Caco-2 (cell line): ENCODE measurements at regions not wholly inside any gene's neighbourhood (a gene's known extent, or its start where the extent isn't known, plus 50 kb on each side); places are given as distances from the start of the nearest gene placed in this dataset.

ENCODE experiments used
- BruUV-seq: library from RNA; stranded (reverse); fragments of 400-500 nt; replicated peaks from 2 replicates; lab custom pipeline; 2021; lab: Mats Ljungman, UMichigan
- CTCF ChIA-PET: fragments of 300-600 bp; sonication (Branson Sonifier 250); formaldehyde crosslinking; loops from one replicate; lab custom pipeline; 2022; ENCODE audit warnings: antibody characterized with exemption; lab: Charles Lee
- POLR2A ChIA-PET: fragments of 300-600 bp; sonication (Branson Sonifier 250); formaldehyde crosslinking; loops from one replicate; lab custom pipeline; 2022; ENCODE audit warnings: antibody characterized with exemption; lab: Charles Lee
- DNase-seq, 2 experiments: peaks; one replicate each; pipeline versions ENCODE4 v3.0.0 to v3.0.0-alpha.2; 2020 to 2022
- H3K27me3 ChIP-seq: replicated peaks from 2 replicates; pipeline ENCODE4 v1.6.0; 2011; ENCODE audit warnings: low read length; ENCODE audit not compliant: control insufficient read depth, insufficient read depth
- H3K36me3 ChIP-seq: 2 replicates; pipeline ENCODE4 v1.5.1; 2011; ENCODE audit warnings: low read length; ENCODE audit not compliant: control insufficient read depth, insufficient read depth
- H3K4me1 ChIP-seq: fragments of 250-450 bp; sonication (Bioruptor Pico); 2 replicates; pipeline ENCODE4 v1.5.1; 2020; ENCODE audit warnings: mild to moderate bottlenecking
- H3K4me3 ChIP-seq: 2 replicates; pipeline ENCODE4 v1.5.1; 2011; ENCODE audit warnings: low read depth, mild to moderate bottlenecking, control low read depth, low read length
- H3K9me3 ChIP-seq: fragments of 250-450 bp; sonication (Bioruptor Pico); 2 replicates; pipeline ENCODE4 v1.5.1; 2020; ENCODE audit warnings: mild to moderate bottlenecking, moderate library complexity
- H3K27ac Mint-ChIP-seq: one replicate; pipeline ENCODE4 v1.8.0; 2022; ENCODE audit warnings: mixed read lengths; ENCODE audit not compliant: unreplicated experiment
- H3K27me3 Mint-ChIP-seq: one replicate; pipeline ENCODE4 v1.8.0; 2022; ENCODE audit warnings: mixed read lengths; ENCODE audit not compliant: insufficient read depth, unreplicated experiment
- H3K36me3 Mint-ChIP-seq: one replicate; pipeline ENCODE4 v1.8.0; 2022; ENCODE audit warnings: mild to moderate bottlenecking, mixed read lengths; ENCODE audit not compliant: insufficient read depth, unreplicated experiment
- H3K4me1 Mint-ChIP-seq: one replicate; pipeline ENCODE4 v1.8.0; 2022; ENCODE audit warnings: low read depth, mixed read lengths; ENCODE audit not compliant: unreplicated experiment
- H3K4me3 Mint-ChIP-seq: one replicate; pipeline ENCODE4 v1.8.0; 2022; ENCODE audit warnings: mild to moderate bottlenecking, moderate library complexity, mixed read lengths; ENCODE audit not compliant: unreplicated experiment
- H3K9me3 Mint-ChIP-seq: one replicate; pipeline ENCODE4 v1.8.0; 2022; ENCODE audit warnings: mixed read lengths; ENCODE audit not compliant: unreplicated experiment
- CTCF ChIP-seq, 2 experiments: fragments of 200-600 bp in 1 of 2; IDR thresholded peaks; 1 replicate in 1 of 2; 2 replicates in 1 of 2; pipeline versions ENCODE4 v1.5.1 to v1.8.0; 2011 to 2022; ENCODE audit warnings: antibody characterized with exemption in 1 of 2, control low read depth in 1 of 2, inconsistent platforms in 1 of 2, low read depth in 1 of 2, low read length in 1 of 2, mild to moderate bottlenecking in 1 of 2, moderate library complexity in 1 of 2; ENCODE audit not compliant: insufficient read depth in 1 of 2, severe bottlenecking in 1 of 2, unreplicated experiment in 1 of 2
- intact Hi-C: fragments of 100-400 bp; cut with micrococcal nuclease; formaldehyde crosslinking; loops from one replicate; pipeline ENCODE4 v1.10.0; 2022; ENCODE audit not compliant: unreplicated experiment

GRCh38 chr2:18172607-18173006 is 294.1 kb downstream of the KCNS3 start:
- H3K27ac Mint-ChIP-seq, result no peak overlapping the region
- intact Hi-C loops, result loop anchor here (10.0 kb wide), 1 partner anchor 448 kb away; no protein-coding TSS in a partner anchor
- no peaks in the 10 kb centered on the region for H3K36me3 ChIP-seq
- no peak overlapping the region for H3K4me3 Mint-ChIP-seq
- H3K27me3 Mint-ChIP-seq, result peaks cover 2% of the 10 kb centered on the region
- H3K4me1 Mint-ChIP-seq, result no peaks in the 10 kb centered on the region
- no peaks in the 10 kb centered on the region for H3K9me3 Mint-ChIP-seq
- no peak for DNase-seq
- no peaks in the 10 kb centered on the region for H3K9me3 ChIP-seq
- H3K4me3 ChIP-seq, result no peak overlapping the region
- no peaks in the 10 kb centered on the region for H3K4me1 ChIP-seq
- no TSS peak for BruUV-seq
- CTCF ChIA-PET, result interaction anchor here (1.4 kb wide), 1 partner anchor 9 kb away, joined by 7 read pairs; no protein-coding TSS in a partner anchor
- H3K27me3 ChIP-seq, result no peaks in the 10 kb centered on the region
- no peaks in the 10 kb centered on the region for H3K36me3 Mint-ChIP-seq
- TF ChIP-seq CTCF (IDR thresholded peaks at IDR 0.05; ENCODE audit: insufficient read depth in 1 of 2, low read depth in 1 of 2, low read length in 1 of 2, severe bottlenecking in 1 of 2, unreplicated experiment in 1 of 2), result no peak
- POLR2A ChIA-PET, result no interaction called here

GRCh38 chr2:18171191-18172139 is 293.0 kb downstream of the KCNS3 start:
- H3K36me3 Mint-ChIP-seq, result no peaks in the 10 kb centered on the region
- H3K27me3 Mint-ChIP-seq, result peaks cover 5% of the 10 kb centered on the region
- intact Hi-C loops, result loop anchor here (10.0 kb wide), 1 partner anchor 447 kb away; no protein-coding TSS in a partner anchor
- H3K9me3 ChIP-seq, result no peaks in the 10 kb centered on the region
- no peaks in the 10 kb centered on the region for H3K4me1 Mint-ChIP-seq
- no peaks in the 10 kb centered on the region for H3K36me3 ChIP-seq
- no peak for TF ChIP-seq CTCF (IDR thresholded peaks at IDR 0.05; ENCODE audit: insufficient read depth in 1 of 2, low read depth in 1 of 2, low read length in 1 of 2, severe bottlenecking in 1 of 2, unreplicated experiment in 1 of 2)
- H3K27me3 ChIP-seq, result no peaks in the 10 kb centered on the region
- H3K4me1 ChIP-seq, result no peaks in the 10 kb centered on the region
- H3K4me3 Mint-ChIP-seq, result no peak overlapping the region
- ChIA-PET POLR2A (no interaction called here), CTCF (no interaction called here)
- H3K27ac Mint-ChIP-seq, result no peak overlapping the region
- no peaks in the 10 kb centered on the region for H3K9me3 Mint-ChIP-seq
- no peak overlapping the region for H3K4me3 ChIP-seq
- DNase-seq, result no peak
- BruUV-seq, result no TSS peak

GRCh38 chr2:18170642-18171041 is 292.2 kb downstream of the KCNS3 start:
- Mint-ChIP-seq H3K4me1 (no peaks in the 10 kb centered on the region), H3K27me3 (peaks cover 5% of the 10 kb centered on the region), H3K36me3 (no peaks in the 10 kb centered on the region), H3K27ac (no peak overlapping the region), H3K4me3 (no peak overlapping the region), H3K9me3 (no peaks in the 10 kb centered on the region)
- Histone ChIP-seq H3K4me3 (no peak overlapping the region), H3K4me1 (no peaks in the 10 kb centered on the region), H3K9me3 (no peaks in the 10 kb centered on the region), H3K27me3 (no peaks in the 10 kb centered on the region), H3K36me3 (no peaks in the 10 kb centered on the region)
- intact Hi-C loops, result loop anchor here (10.0 kb wide), 1 partner anchor 446 kb away; no protein-coding TSS in a partner anchor
- POLR2A ChIA-PET, result no interaction called here
- CTCF ChIA-PET, result no interaction called here
- BruUV-seq, result no TSS peak
- no peak for TF ChIP-seq CTCF (IDR thresholded peaks at IDR 0.05; ENCODE audit: insufficient read depth in 1 of 2, low read depth in 1 of 2, low read length in 1 of 2, severe bottlenecking in 1 of 2, unreplicated experiment in 1 of 2)
- no peak for DNase-seq
